ENCODE measurements at regions not wholly inside any gene's neighbourhood (a gene's known extent, or its start where the extent isn't known, plus 50 kb on each side); places are given as distances from the start of the nearest gene placed in this dataset.

DNA sequence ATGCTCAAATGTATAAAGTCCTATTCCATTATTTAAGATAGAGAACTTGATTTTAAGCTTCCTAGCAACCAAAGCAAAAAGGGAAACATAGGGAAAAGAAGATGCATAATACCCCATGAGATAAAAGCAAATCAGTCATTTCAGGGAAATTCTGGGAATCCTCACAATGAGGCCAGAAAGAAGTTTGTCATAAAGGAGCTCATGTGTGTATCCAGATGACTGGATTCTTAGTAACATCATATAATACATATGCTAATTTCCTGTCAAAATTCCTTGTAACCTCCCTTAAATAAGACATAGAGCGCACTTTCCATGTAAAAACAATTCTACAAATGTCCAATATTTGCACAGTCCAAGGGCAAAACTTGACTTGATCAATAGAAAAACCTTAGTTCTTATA lies 411.0 kb upstream of the WWC1 start:
- DNase-seq (ENCODE audit: low read depth) = no peak

DNA sequence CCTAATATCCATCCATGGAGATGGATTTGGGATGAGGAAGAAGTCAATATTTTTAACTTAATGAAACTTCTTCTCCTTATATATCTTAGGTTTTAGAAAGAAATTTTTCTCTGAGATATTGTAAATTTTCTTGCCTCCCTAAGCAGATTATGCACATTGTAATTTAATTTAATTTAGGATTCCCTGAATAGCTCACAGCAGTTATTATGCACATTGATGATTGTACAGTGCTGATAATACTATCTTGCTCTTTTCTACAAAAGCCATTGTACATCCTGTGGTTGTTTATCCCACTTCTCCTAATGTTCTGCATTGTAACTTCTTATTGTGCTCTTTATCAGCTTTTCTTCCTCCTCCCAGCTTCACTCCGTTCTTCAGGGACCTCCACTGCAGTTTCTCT lies 410.4 kb upstream of the WWC1 start:
- no peak for DNase-seq (ENCODE audit: low read depth)

- DNase-seq (ENCODE audit: low read depth) = no peak
These were observed 405.2 kb upstream of the WWC1 start for GRCh38 chr5:167886196-167886595.

DNA sequence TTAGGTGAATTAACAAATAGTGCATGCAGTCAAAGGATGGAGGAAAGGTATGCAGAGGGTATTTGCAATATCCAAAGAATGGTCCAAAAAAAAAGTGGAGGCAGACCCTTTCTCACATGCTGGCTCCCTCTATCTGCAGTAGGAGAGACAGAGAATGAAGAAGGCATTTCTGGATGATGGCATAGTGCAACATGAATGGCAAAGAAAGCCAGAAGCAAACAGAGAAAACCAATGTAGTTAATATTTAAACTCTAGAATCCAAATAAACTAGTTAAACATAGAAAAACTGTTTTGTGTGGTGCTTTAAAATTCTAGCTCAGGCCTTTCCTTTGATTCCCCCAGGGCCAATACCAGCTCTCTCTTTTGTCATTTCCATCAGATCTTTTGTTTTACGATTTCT lies 403.1 kb upstream of the WWC1 start:
- no peak for DNase-seq (ENCODE audit: low read depth)

DNA sequence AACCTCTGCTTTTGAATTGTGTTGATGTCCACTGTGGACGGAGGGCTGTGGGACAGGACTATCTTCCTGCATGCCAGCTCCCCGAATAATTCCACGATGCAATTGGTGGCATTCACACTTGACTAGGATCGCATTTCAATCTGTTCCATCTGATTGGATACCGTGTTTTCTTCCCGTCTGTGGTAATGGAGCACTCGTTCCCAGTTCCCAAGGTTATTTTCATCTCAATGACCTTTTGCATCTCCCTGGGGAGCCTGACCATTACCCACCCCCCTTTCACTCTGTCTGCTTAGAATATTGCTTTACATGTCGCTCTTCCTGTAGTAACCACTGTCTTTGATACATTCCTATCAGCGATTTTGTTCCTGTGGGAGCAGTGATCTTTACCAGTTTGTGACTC lies 402.2 kb upstream of the WWC1 start:
- no peak for DNase-seq (ENCODE audit: low read depth)

DNA sequence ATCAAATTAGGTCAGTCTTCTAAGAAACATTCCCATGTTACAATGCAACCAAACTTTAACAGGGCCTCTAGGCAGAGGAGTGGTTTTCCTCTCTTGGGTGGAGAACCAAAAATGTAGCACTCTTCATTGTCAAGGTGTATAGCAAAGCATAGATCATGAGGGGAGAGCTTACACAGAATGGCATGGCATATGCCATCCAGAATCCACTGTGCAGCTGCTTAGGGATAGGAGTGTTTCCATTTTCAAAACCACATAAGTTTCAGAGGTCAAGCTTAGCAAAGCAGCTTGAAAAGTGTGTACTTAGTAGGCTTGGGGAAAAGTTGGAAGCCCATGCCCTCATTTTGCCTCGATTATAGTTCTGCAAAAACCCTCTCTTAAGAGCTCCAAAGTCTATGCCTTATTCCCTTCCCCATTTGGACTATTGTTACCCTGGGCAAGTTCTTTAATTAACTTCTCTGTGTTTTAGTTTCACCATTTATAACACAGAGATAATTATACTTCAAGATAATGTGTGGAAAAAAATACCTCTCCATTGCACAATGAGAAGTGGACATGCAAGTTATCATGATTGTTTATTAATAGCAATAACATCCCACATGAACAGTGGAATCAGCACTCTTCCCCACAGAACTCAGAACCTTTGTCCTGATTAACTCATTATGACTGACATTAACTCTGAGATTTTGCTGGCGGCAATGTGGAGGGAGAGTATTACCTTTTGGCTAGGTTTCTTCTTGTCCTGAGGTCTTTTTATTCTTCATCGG lies 398.9 kb upstream of the WWC1 start:
- DNase-seq (ENCODE audit: low read depth) = no peak

GRCh38 chr5:167893271-167893670 lies 398.2 kb upstream of the WWC1 start:
- DNase-seq (ENCODE audit: low read depth) = no peak

DNA sequence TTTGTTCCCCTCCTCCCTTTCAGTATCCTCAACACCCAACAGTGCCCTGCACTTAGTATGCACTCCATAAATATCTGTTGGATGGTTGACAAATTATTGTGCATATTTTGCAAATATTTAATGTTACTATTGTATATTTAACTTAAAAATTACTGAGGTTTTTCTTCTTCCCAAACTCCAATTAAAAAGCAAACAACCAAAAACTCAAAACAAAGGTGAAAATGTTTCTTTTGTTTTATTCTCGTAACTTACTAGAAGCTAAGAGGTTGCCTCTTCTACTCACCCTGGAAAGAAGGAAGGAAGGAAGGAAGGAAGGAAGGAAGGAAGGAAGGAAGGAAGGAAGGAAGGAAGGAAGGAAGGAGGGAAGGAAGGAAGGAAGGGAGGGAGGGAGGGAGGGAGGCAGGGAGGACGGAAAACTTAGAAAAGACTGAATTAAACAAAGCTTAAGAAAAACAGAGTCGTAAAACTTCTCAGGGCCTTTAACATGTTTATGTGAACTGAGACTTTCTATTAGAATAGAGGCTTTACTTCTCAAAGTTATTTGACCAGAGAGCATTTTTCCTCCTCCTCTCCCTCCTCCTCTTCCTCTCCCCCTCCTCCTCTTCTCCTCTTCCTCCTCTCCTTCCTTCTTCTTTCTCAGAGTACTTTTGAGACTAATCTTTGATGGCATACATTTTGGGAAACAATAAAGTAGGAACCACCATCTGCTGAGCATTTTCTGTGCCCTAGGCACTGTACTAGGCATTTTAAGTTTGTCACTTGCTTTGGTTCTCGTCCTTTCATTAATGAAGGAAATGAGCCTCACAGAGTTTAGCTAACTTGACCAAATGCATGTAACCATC lies 396.6 kb upstream of the WWC1 start:
- no peak for DNase-seq (ENCODE audit: low read depth)

DNA sequence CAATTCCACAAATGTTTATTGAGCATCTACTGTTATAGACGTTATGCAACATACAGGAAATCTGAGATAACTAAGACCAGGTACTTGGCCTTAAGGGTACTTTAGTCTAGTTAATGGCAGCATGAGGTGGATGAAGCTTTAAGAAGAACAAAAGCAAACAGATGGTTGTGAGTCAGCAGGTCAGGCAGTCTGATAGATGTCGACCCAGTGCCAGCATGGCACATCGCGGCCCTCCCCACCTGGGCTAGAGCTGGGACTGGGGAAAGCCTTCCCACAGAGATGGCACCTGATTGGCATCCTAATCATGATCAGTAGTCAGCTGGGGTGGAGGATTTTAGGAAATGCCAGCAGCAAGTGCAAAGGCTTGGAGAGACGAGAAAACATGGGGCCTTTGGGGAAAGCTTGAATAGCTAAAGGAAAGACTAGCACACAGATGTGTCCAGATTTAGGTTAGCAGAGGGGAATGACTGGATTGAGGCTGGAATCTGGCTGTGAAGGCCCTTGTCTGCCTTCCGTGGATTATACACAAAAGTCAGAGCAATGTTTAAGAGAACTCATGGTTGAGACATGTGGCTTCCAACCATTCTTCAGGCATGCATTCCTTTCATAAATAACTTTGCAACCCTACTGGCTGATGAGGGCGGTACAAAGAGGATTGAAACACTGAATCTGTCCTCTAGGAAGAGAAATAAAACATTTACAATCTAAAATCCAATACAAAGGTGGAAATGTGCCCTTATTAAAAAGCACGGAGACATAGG lies 395.4 kb upstream of the WWC1 start:
- no peak for DNase-seq (ENCODE audit: low read depth)

GRCh38 chr5:167896814-167897213 lies 394.6 kb upstream of the WWC1 start:
- DNase-seq (ENCODE audit: low read depth) = no peak

DNA sequence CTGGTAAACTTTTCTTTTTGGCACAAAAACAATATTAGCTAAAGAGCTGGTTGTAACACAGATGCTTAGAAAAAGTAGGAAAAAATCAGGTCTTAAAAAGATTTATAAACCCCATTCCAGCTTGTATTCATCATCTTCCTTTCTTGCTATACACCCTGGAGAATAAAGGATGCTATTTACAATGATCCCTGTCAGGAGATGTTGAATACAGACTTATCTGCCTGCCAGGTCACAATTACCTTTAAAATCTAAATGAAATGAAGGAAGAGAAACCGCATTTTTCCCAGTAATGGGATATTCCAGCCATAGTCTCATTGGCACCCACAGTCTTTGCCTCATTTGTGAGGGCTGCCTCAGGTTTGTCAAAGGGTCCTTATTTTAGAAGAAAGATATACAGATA lies 394.1 kb upstream of the WWC1 start:
- no peak for DNase-seq (ENCODE audit: low read depth)

DNA sequence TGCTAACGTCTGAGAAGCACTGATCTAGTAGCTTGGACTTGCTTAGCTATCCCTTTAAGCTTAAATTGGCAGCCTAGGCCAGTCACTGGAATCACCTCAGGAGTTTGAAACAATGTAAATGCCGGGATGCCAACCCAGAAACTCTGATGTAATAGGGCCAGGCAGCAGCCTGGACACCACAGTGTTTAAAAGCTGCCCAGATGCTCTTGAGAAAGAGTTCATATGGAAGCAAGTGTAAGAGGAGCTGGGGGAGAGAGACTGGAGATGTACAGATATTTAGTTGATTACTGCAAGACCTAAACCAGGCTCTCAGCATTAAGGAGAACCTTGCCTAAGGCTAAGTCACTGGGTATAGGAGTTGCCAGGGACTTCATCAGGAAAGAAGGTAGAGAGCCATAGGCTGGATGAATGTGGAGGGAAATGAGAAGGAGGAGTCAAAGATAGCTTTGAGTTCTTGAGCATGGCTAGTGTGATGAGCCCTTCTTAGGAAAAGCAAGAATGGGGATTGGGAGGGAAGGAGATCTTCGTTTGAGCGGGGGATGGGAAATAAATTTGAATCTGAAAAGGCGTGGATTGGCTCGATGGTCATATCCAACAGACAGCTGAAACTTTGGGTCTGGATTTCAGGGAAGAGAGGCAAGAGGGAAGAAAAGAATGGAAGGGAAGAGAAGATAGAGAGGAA lies 392.9 kb upstream of the WWC1 start:
- no peak for DNase-seq (ENCODE audit: low read depth)

GRCh38 chr5:167899490-167900070 lies 391.9 kb upstream of the WWC1 start:
- DNase-seq (ENCODE audit: low read depth) = peak; percentile 85

DNA sequence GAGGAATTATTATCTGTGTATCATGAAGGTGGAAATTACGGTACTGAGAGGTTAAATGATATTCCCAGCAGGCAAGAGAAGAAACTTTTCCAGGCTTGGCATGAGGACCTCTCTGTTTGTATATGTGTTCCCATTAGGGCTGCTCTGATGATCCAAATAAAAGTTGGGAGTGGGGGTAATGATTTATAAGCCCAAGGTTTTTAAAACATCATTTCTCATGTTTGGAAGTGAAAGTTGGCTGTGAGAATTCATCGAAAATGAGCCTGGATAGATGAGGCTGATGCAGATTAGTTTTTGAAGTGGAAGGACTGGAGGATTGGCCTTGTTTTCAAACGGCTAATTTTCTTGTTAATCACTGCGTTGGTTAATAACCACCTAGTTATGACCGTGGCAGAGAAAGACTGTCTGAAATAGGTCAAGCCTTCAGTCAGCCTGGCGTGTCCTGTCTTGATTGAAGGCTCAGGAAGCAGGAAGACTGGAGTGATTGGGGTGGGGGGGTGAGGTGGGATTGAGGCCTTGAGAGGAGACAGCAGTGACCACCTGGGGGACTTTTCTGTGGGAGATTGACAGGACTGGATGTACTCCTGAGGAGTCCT lies 391.0 kb upstream of the WWC1 start:
- no peak for DNase-seq (ENCODE audit: low read depth)

DNA sequence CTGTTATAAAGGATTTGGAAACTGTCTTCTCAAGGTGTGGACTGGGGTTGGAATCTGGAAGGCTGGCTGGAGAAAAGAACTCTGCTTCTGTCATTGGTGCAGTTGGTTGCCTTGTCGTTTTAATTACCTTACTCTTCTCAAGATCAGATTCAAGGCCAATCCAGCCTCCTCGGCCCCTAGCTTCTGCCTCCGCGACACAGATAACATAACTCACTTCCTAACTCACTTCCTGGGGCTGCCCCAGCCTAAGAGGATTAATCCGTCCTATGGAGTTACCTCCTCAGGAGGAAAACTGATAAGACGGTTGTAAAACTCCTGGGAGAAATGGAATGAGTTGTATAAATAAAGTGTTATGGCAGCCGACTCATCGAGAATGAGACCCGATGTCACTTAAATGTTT lies 389.1 kb upstream of the WWC1 start:
- DNase-seq (ENCODE audit: low read depth) = peak; percentile 25

DNA sequence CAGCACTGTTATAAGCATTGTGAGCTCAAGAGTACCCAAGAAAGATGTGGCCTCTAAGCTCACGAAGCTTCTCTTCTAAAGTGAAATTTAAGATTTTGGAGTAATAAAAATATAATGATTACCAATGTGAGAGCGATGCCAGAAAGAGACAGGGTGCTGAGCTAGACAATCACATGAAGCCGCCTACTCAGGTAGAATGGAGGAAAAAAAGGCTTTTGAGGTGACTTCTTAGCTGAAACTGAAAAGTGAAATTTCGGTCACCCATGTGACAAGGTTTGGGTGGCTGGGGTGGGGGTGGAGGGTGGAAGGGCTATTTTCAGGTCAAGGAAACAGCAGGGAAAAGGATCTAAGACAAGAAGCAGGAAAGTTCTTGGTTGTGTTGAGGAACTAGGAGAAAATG lies 388.2 kb upstream of the WWC1 start:
- DNase-seq (ENCODE audit: low read depth) = no peak

DNA sequence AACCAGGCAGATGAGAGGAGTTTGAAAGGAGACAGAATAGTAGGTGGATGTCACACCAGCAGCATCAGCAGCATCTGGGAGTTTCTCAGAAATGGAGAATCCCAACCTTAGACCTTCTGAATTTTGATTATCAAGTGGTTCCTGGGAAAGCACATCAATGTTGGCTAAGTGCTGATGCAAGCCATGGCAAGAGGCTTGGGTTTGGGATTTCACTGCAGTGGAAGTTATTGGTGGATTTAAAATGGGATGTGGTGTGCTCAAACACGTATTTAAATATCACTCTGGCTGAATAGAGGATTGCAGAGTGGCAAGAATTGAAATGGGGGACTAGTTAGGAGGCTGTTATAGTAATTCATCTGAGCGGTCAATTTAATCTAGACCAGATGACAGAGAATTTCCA lies 387.8 kb upstream of the WWC1 start:
- no peak for DNase-seq (ENCODE audit: low read depth)

DNA sequence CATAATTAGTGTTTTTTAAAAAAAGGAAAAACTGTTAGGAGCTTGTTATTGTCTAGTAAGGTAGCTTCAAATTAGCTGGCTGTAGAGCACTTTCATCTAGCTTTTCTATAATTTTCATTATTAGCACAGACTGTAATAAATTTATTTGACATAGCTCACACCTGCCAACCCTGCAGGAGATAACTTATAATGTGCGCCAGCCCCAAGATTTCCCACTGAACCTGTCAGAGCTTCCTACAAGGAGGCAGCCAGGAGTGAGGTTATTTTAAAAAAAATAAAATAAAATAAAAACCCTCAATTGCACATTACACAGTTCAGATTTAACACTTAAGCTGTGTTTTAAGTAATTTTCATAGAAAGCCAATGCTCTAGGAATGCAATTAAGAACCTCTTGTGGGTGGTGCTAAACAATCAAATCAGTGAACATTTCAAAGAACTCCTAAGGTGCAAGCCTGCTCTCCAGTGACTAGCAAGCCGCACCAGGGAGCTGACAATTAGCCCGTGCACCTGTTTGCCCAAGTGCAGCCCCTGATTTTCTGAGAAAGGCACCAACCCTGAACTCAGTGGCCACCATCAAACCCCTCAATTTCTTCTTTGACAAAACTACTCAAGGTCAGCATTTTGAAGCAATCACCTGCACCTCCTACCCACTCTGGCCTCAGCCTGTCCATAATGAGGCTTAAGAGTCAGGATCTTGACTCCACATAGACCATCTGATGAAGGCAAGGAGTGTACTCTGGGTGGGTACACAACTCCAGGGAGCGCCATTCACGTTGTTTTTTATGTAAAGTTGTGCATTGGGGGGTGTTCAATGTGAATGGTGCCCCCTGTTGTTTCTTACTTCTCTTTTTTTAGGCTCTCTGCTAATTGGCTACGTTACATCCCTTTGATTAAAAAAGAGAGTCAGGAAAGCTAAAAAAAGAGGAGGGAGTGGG lies 385.3 kb upstream of the WWC1 start:
- no peak for DNase-seq (ENCODE audit: low read depth)

DNA sequence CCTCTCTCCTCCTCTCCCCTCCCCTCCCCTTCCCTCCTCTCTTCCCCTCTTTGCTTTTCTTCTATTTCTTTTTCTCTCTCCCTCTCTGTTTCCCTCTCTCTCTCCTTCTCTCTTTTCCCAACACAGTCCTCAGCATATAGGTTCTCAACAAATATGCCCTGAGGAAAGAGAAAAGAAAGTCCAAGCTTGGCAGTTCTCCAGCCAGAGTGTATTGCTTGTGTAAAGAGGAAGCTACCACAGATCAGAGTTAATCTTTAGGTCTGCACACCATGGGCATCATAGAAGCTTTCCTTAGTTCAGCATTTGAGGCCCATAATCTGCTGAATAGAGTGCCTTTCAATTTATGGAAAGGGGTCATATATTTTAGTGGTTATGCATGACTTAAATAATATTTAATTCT lies 382.8 kb upstream of the WWC1 start:
- no peak for DNase-seq (ENCODE audit: low read depth)
